K562 (cell line): ENCODE measurements at regions not wholly inside any gene's neighbourhood (a gene's known extent, or its start where the extent isn't known, plus 50 kb on each side); places are given as distances from the start of the nearest gene placed in this dataset.

Experiments used
- POLR2AphosphoS5 ChIP-seq: IDR thresholded peaks from 2 replicates; pipeline ENCODE4 v1.6.1; 2011; ENCODE audit warnings: mild to moderate bottlenecking, low read depth, low read length, moderate library complexity; ENCODE audit not compliant: control insufficient read depth, insufficient read depth
- SMAD1 ChIP-seq: fragments of 150-350 bp; IDR thresholded peaks from 2 replicates; pipeline ENCODE4 v1.6.1; 2014; ENCODE audit warnings: low read length, low read depth; ENCODE audit not compliant: partially characterized antibody
- TF ChIP-seq, protein P1 (sequence below): sonication (generic); formaldehyde crosslinking; IDR thresholded peaks from 2 replicates; pipeline ENCODE4 v1.5.0; 2020; ENCODE audit warnings: missing genetic modification reagents
- TF ChIP-seq, protein P2 (sequence below): sonication (generic); formaldehyde crosslinking; IDR thresholded peaks from 2 replicates; pipeline ENCODE4 v1.8.0; 2022; ENCODE audit warnings: mild to moderate bottlenecking, low read depth, missing genetic modification reagents

DNA sequence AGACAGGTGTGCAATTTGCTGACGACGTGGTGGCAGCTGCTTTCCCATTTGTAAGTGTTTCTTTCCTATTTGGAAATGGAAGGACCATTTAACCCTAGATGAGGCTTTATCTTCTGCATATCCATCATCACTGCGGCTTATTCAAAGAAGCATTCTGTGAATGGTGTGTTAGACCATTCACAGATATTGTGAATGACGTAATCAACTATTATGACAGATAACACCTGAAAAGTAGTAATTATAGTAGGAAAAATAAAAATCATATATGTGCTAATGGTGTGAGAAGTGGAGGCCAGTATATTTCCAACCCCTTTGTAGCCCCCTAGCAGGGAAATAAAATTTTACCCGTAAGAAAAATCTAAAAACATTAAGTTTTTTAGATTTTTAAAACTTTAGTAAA, 424.5 kb upstream of the CRIM1 start:
- TF ChIP-seq SMAD1 (no peak), POLR2AphosphoS5 (no peak)
- TF ChIP-seq, protein P1, sequence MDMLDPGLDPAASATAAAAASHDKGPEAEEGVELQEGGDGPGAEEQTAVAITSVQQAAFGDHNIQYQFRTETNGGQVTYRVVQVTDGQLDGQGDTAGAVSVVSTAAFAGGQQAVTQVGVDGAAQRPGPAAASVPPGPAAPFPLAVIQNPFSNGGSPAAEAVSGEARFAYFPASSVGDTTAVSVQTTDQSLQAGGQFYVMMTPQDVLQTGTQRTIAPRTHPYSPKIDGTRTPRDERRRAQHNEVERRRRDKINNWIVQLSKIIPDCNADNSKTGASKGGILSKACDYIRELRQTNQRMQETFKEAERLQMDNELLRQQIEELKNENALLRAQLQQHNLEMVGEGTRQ (CRISPR knock-in tag), result no peak
- TF ChIP-seq, protein P2, sequence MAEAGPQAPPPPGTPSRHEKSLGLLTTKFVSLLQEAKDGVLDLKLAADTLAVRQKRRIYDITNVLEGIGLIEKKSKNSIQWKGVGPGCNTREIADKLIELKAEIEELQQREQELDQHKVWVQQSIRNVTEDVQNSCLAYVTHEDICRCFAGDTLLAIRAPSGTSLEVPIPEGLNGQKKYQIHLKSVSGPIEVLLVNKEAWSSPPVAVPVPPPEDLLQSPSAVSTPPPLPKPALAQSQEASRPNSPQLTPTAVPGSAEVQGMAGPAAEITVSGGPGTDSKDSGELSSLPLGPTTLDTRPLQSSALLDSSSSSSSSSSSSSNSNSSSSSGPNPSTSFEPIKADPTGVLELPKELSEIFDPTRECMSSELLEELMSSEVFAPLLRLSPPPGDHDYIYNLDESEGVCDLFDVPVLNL (CRISPR knock-in tag), result no peak
